ENCODE measurements at regions not wholly inside any gene's neighbourhood (a gene's known extent, or its start where the extent isn't known, plus 50 kb on each side); places are given as distances from the start of the nearest gene placed in this dataset.

GRCh38 chr20:57967364-57967763 lies 257.5 kb upstream of the PMEPA1 start:
- peaks cover 45% of the 10 kb centered on the region for H3K27me3 ChIP-seq (ENCODE audit: insufficient read depth, low read length)

More at GRCh38 chr20:57967364-57967763, 257.5 kb upstream of the PMEPA1 start:
- Histone ChIP-seq H3K36me3 (ENCODE audit: control insufficient read depth in 1 of 2, insufficient read depth in 2 of 2, low read length in 2 of 2) (no peaks in the 10 kb centered on the region), H3K79me2 (ENCODE audit: insufficient read depth, low read length) (no peaks in the 10 kb centered on the region), H3K4me1 (ENCODE audit: control insufficient read depth in 1 of 2, insufficient read depth in 2 of 2, low read length in 2 of 2) (no peaks in the 10 kb centered on the region), H2AFZ (ENCODE audit: low read depth, low read length, poor library complexity, severe bottlenecking) (no peak overlapping the region), H3K4me2 (ENCODE audit: low read length) (no peak overlapping the region), H4K20me1 (ENCODE audit: insufficient read depth) (no peaks in the 10 kb centered on the region), H3K4me3 (replicated peaks in 1 of 2; ENCODE audit: low read depth in 1 of 2, low read length in 2 of 2) (no peak overlapping the region), H3K9me2 (ENCODE audit: insufficient read depth) (no peaks in the 10 kb centered on the region), H3K9me3 (ENCODE audit: control insufficient read depth in 1 of 2, insufficient read depth in 1 of 2, low read depth in 1 of 2, low read length in 2 of 2) (no peaks in the 10 kb centered on the region), H3K27ac (ENCODE audit: low read depth, low read length) (no peak overlapping the region), H3K9ac (ENCODE audit: low read length) (no peak overlapping the region)
- no peak for ATAC-seq
- ChIA-PET RAD21 (ENCODE audit: low non-redundant PET in 1 of 2, low total read pairs in 2 of 2, uncharacterized antibody in 2 of 2, unreplicated experiment in 2 of 2) (no interaction called here), CTCF (no interaction called here), POLR2A (no interaction called here)
- intact Hi-C loops (cut with micrococcal nuclease), result no loop called here
- no TSS peak for BruUV-seq (replicated peaks)
- no peak for TF ChIP-seq CEBPB (IDR thresholded peaks at IDR 0.05; ENCODE audit: low read depth)
- no peak for TF ChIP-seq EZH2 (IDR thresholded peaks at IDR 0.05)
- no peak for TF ChIP-seq ZFX (IDR thresholded peaks at IDR 0.05)
- TF ChIP-seq FOSL1 (IDR thresholded peaks at IDR 0.05; ENCODE audit: low read depth), result no peak
- TF ChIP-seq ELF1 (IDR thresholded peaks at IDR 0.05; ENCODE audit: borderline replicate concordance, low read depth), result no peak
- no peak for TF ChIP-seq ATF3 (IDR thresholded peaks at IDR 0.05)
- TF ChIP-seq YY1 (IDR thresholded peaks at IDR 0.05; ENCODE audit: extremely low read depth, insufficient replicate concordance, low read depth, low read length), result no peak
- TF ChIP-seq ZNF274 (IDR thresholded peaks at IDR 0.05; ENCODE audit: low read depth, low read length), result no peak
- no peak for TF ChIP-seq SRF (IDR thresholded peaks at IDR 0.05; ENCODE audit: low read depth)
- no peak for TF ChIP-seq POLR2AphosphoS5 (IDR thresholded peaks at IDR 0.05; ENCODE audit: low read depth, low read length)
- TF ChIP-seq EZH2phosphoT487 (IDR thresholded peaks at IDR 0.05; ENCODE audit: borderline replicate concordance), result no peak
- no peak for TF ChIP-seq RAD21 (IDR thresholded peaks at IDR 0.05; ENCODE audit: low read depth)
- no peak for TF ChIP-seq JUND (IDR thresholded peaks at IDR 0.05)
- no peak for TF ChIP-seq REST (IDR thresholded peaks at IDR 0.05; ENCODE audit: low read depth)
- TF ChIP-seq CTCF (IDR thresholded peaks at IDR 0.05 in 2 of 3, conservative IDR thresholded peaks at IDR 0.05 in 1 of 3; ENCODE audit: borderline replicate concordance in 1 of 3, insufficient read depth in 1 of 3, low read depth in 2 of 3, low read length in 2 of 3), result no peak
- TF ChIP-seq SIN3A (IDR thresholded peaks at IDR 0.05; ENCODE audit: low read depth), result no peak
- no peak for TF ChIP-seq MAX (IDR thresholded peaks at IDR 0.05)
- TF ChIP-seq TCF7L2 (IDR thresholded peaks at IDR 0.05; ENCODE audit: borderline replicate concordance, extremely low read depth, insufficient read depth, insufficient read length), result no peak
- no peak for TF ChIP-seq SP1 (IDR thresholded peaks at IDR 0.05; ENCODE audit: low read depth)
- DNase-seq (ENCODE audit: low read depth, low spot score), result no peak

Data from HCT116 (cell line).